H1 (cell line): ENCODE measurements at regions not wholly inside any gene's neighbourhood (a gene's known extent, or its start where the extent isn't known, plus 50 kb on each side); places are given as distances from the start of the nearest gene placed in this dataset.

ENCODE experiments used
- CTCF ChIA-PET: fragments of 300-600 bp; sonication (Branson Sonifier 250); formaldehyde crosslinking; loops from one replicate; lab custom pipeline; 2021; ENCODE audit not compliant: partially characterized antibody; lab: Charles Lee
- POLR2A ChIA-PET: fragments of 300-600 bp; sonication (Branson Sonifier 250); formaldehyde crosslinking; loops from one replicate; lab custom pipeline; 2021; ENCODE audit warnings: inconsistent platforms; ENCODE audit not compliant: partially characterized antibody; lab: Charles Lee
- DNase-seq, 2 experiments: peaks; one replicate each; pipeline versions ENCODE4 v3.0.0 to v3.0.0-alpha.2; 2010 to 2022; ENCODE audit warnings: low spot score in 2 of 2, low read depth in 1 of 2, mixed read lengths in 1 of 2
- FAIRE-seq: peaks from 2 replicates; lab custom pipeline; 2011; peaks lifted over from hg19 to GRCh38; lab: Jason Lieb, UNC
- H2AFZ ChIP-seq: 2 replicates; pipeline ENCODE4 v1.8.1; 2012; ENCODE audit warnings: low read length, inconsistent platforms
- H2AK5ac ChIP-seq: 2 replicates; pipeline ENCODE4 v1.6.1; 2013; ENCODE audit warnings: low read depth, low read length
- H2BK120ac ChIP-seq: replicated peaks from 2 replicates; pipeline ENCODE3; 2013; ENCODE audit warnings: low read depth, low read length, inconsistent platforms
- H2BK12ac ChIP-seq: 2 replicates; pipeline ENCODE4 v1.6.1; 2013; ENCODE audit warnings: low read depth, low read length
- H2BK15ac ChIP-seq: 2 replicates; pipeline ENCODE4 v1.6.1; 2013; ENCODE audit warnings: low read length
- H2BK20ac ChIP-seq: 2 replicates; pipeline ENCODE4 v1.6.1; 2013; ENCODE audit warnings: low read length
- H2BK5ac ChIP-seq: 2 replicates; pipeline ENCODE4 v1.6.1; 2013; ENCODE audit warnings: low read depth, low read length
- H3K14ac ChIP-seq: 2 replicates; pipeline ENCODE4 v1.6.1; 2013; ENCODE audit warnings: inconsistent platforms; ENCODE audit not compliant: insufficient read length
- H3K18ac ChIP-seq: 2 replicates; pipeline ENCODE4 v1.6.1; 2013; ENCODE audit warnings: low read length; ENCODE audit errors: extremely low read depth
- H3K23ac ChIP-seq: 2 replicates; pipeline ENCODE4 v1.6.1; 2013; ENCODE audit warnings: inconsistent platforms; ENCODE audit not compliant: insufficient read length
- H3K23me2 ChIP-seq: 2 replicates; pipeline ENCODE4 v1.6.1; 2013; ENCODE audit warnings: low read depth, low read length
- H3K27ac ChIP-seq: 2 replicates; pipeline ENCODE4 v1.6.1; 2011; ENCODE audit warnings: low read depth, low read length, inconsistent platforms
- H3K27me3 ChIP-seq, 4 experiments: replicated peaks in 1 of 4; 1 replicate in 1 of 4; 2 replicates in 3 of 4; pipeline versions ENCODE4 v1.6.1 to v1.8.1; 2011 to 2013; ENCODE audit warnings: low read length in 3 of 4, mild to moderate bottlenecking in 3 of 4, inconsistent platforms in 2 of 4, mixed read lengths in 2 of 4, moderate library complexity in 1 of 4; ENCODE audit not compliant: control insufficient read depth in 3 of 4, insufficient read depth in 3 of 4; ENCODE audit errors: extremely low read depth in 1 of 4
- H3K36me3 ChIP-seq, 4 experiments: 2 replicates each; pipeline versions ENCODE4 v1.6.1 to v1.8.1; 2011 to 2013; ENCODE audit warnings: mild to moderate bottlenecking in 4 of 4, low read length in 3 of 4, moderate library complexity in 2 of 4, control low read depth in 1 of 4, inconsistent platforms in 1 of 4; ENCODE audit not compliant: insufficient read depth in 4 of 4, control insufficient read depth in 2 of 4
- H3K4ac ChIP-seq: replicated peaks from 2 replicates; pipeline ENCODE3; 2013; ENCODE audit warnings: low read length, low read depth, mixed read lengths, inconsistent platforms; ENCODE audit not compliant: insufficient read length
- H3K4me1 ChIP-seq, 4 experiments: replicated peaks in 1 of 4; 1 replicate in 1 of 4; 2 replicates in 3 of 4; pipeline versions ENCODE4 v1.6.1 to v1.8.1; 2011 to 2013; ENCODE audit warnings: low read length in 3 of 4, inconsistent platforms in 2 of 4, mixed read lengths in 1 of 4; ENCODE audit not compliant: insufficient read depth in 4 of 4, control insufficient read depth in 3 of 4
- H3K4me2 ChIP-seq, 2 experiments: 2 replicates each; pipeline versions ENCODE4 v1.6.1 to v1.8.1; 2011 to 2013; ENCODE audit warnings: low read depth in 2 of 2, low read length in 2 of 2, control low read depth in 1 of 2, inconsistent platforms in 1 of 2, mild to moderate bottlenecking in 1 of 2; ENCODE audit not compliant: insufficient read depth in 1 of 2
- H3K4me3 ChIP-seq, 4 experiments: fragments of 200-600, 300-600 bp in 1 of 4; sonication (generic), shearing (Covaris generic), sonication (Bioruptor Twin) in 1 of 4; 2 replicates each; pipeline versions ENCODE4 v1.5.1 to v1.8.1; 2011 to 2016; ENCODE audit warnings: low read length in 4 of 4, low read depth in 3 of 4, control low read depth in 2 of 4, inconsistent platforms in 2 of 4, mild to moderate bottlenecking in 2 of 4, mixed read lengths in 1 of 4, moderate library complexity in 1 of 4; ENCODE audit not compliant: insufficient read depth in 2 of 4; ENCODE audit errors: extremely low read depth in 1 of 4
- H3K56ac ChIP-seq: replicated peaks from 2 replicates; pipeline ENCODE3; 2013; ENCODE audit warnings: low read depth, mild to moderate bottlenecking, mixed read lengths, low read length, inconsistent platforms; ENCODE audit not compliant: insufficient read length
- H3K79me1 ChIP-seq: 2 replicates; pipeline ENCODE4 v1.6.1; 2013; ENCODE audit warnings: low read depth, low read length, control low read depth
- H3K79me2 ChIP-seq, 2 experiments: 2 replicates each; pipeline versions ENCODE4 v1.6.1 to v1.8.1; 2012 to 2013; ENCODE audit warnings: low read length in 2 of 2, mild to moderate bottlenecking in 2 of 2, inconsistent platforms in 1 of 2; ENCODE audit not compliant: insufficient read depth in 2 of 2, control insufficient read depth in 1 of 2
- H3K9ac ChIP-seq, 4 experiments: replicated peaks in 1 of 4; 1 replicate in 1 of 4; 2 replicates in 3 of 4; pipeline versions ENCODE4 v1.6.1 to v1.8.1; 2011 to 2013; ENCODE audit warnings: low read depth in 3 of 4, low read length in 3 of 4, control low read depth in 2 of 4, mild to moderate bottlenecking in 2 of 4, moderate library complexity in 2 of 4, inconsistent platforms in 1 of 4; ENCODE audit errors: extremely low read depth in 1 of 4
- H3K9me3 ChIP-seq, 2 experiments: 2 replicates each; pipeline versions ENCODE4 v1.6.1 to v1.8.1; 2012 to 2013; ENCODE audit warnings: mild to moderate bottlenecking in 2 of 2, moderate library complexity in 2 of 2, control low read depth in 1 of 2, inconsistent platforms in 1 of 2, low read depth in 1 of 2, low read length in 1 of 2, mixed read lengths in 1 of 2; ENCODE audit not compliant: insufficient read depth in 2 of 2
- H4K20me1 ChIP-seq, 2 experiments: replicated peaks in 1 of 2; 2 replicates each; pipeline versions ENCODE3 to v1.8.1; 2011 to 2013; ENCODE audit warnings: inconsistent platforms in 2 of 2, low read length in 2 of 2, mild to moderate bottlenecking in 1 of 2; ENCODE audit not compliant: insufficient read depth in 2 of 2, control insufficient read depth in 1 of 2
- H4K5ac ChIP-seq: 2 replicates; pipeline ENCODE4 v1.6.1; 2013; ENCODE audit warnings: low read length, low read depth, mixed read lengths, inconsistent platforms; ENCODE audit not compliant: insufficient read length
- H4K8ac ChIP-seq: 2 replicates; pipeline ENCODE4 v1.8.0; 2013; ENCODE audit warnings: mild to moderate bottlenecking, moderate library complexity, low read length, inconsistent platforms; ENCODE audit not compliant: insufficient read depth; ENCODE audit errors: extremely low read depth
- H4K91ac ChIP-seq: replicated peaks from 2 replicates; pipeline ENCODE3; 2013; ENCODE audit warnings: low read length, mixed read lengths, inconsistent platforms; ENCODE audit not compliant: insufficient read length
- TBP ChIP-seq: IDR thresholded peaks from 2 replicates; pipeline ENCODE4 v1.6.1; 2011; ENCODE audit warnings: low read depth, low read length, improper control_type of control experiment
- WGBS, 2 experiments: shearing (Covaris generic) in 1 of 2; methylation state at CpG; one replicate each; pipeline versions ENCODE4 v1.1.6 to v1.1.7; 2013 to 2015; ENCODE audit warnings: low lambda C conversion rate in 2 of 2, mixed read lengths in 2 of 2, inconsistent platforms in 1 of 2, low coverage in 1 of 2, missing lambda C conversion rate in 1 of 2; ENCODE audit not compliant: insufficient replicate concordance in 2 of 2, insufficient coverage in 1 of 2, insufficient read length in 1 of 2; ENCODE audit errors: extremely low coverage in 1 of 2, missing lambda C conversion rate in 1 of 2; 5-methylcytosine and 5-hydroxymethylcytosine counted together

- no peak overlapping the region for H3K27ac ChIP-seq
- H2BK5ac ChIP-seq, result no peak overlapping the region
- H3K9ac ChIP-seq, result no peak overlapping the region
- no peaks in the 10 kb centered on the region for H3K9me3 ChIP-seq
- H2BK20ac ChIP-seq, result no peak overlapping the region
- H3K79me2 ChIP-seq, result no peaks in the 10 kb centered on the region
- H4K91ac ChIP-seq, result no peak overlapping the region
- no peak overlapping the region for H2BK15ac ChIP-seq
- ChIA-PET POLR2A (no interaction called here), CTCF (interaction anchor here (0.6 to 0.7 kb wide), 2 partner anchors 144 to 750 kb away, joined by 3 read pairs; no protein-coding TSS in a partner anchor)
- H4K20me1 ChIP-seq, result no peaks in the 10 kb centered on the region
- H2BK12ac ChIP-seq, result no peak overlapping the region
- no peak for TF ChIP-seq TBP
- no peaks in the 10 kb centered on the region for H3K27me3 ChIP-seq
- H3K23me2 ChIP-seq, result no peaks in the 10 kb centered on the region
- no peak overlapping the region for H3K4me2 ChIP-seq
- H3K4me1 ChIP-seq, result no peaks in the 10 kb centered on the region
- H2AFZ ChIP-seq, result no peak overlapping the region
- no peak overlapping the region for H3K23ac ChIP-seq
- H3K4me3 ChIP-seq, result no peak overlapping the region
- FAIRE-seq (no peak), DNase-seq (no peak)
- no peaks in the 10 kb centered on the region for H3K79me1 ChIP-seq
- H3K18ac ChIP-seq, result no peak overlapping the region
- 90% methylated on average over 1 of the region's 2 CpGs; no CpG with 5 or more reads in 1 of the 2 experiments for WGBS, 2 experiments
- H3K4ac ChIP-seq, result no peak overlapping the region
- no peak overlapping the region for H2AK5ac ChIP-seq
- H4K8ac ChIP-seq, result no peak overlapping the region
- no peak overlapping the region for H2BK120ac ChIP-seq
- H3K56ac ChIP-seq, result no peak overlapping the region
- no peak overlapping the region for H3K14ac ChIP-seq
- H3K36me3 ChIP-seq, result no peaks in the 10 kb centered on the region
- H4K5ac ChIP-seq, result no peak overlapping the region
Observed at GRCh38 chrX:19272452-19272851, 71.3 kb upstream of the PDHA1 start.
